ENCODE measurements at regions not wholly inside any gene's neighbourhood (a gene's known extent, or its start where the extent isn't known, plus 50 kb on each side); places are given as distances from the start of the nearest gene placed in this dataset.

- no peak for DNase-seq
Measured at GRCh38 chr2:236674238-236674637, 104.6 kb downstream of the ACKR3 start.

GRCh38 chr2:236674646-236675045 is 105.0 kb downstream of the ACKR3 start:
- no peak for DNase-seq

GRCh38 chr2:236675051-236675450 is 105.4 kb downstream of the ACKR3 start:
- DNase-seq: no peak

- no peak for DNase-seq
Measured at GRCh38 chr2:236675526-236675925, 105.9 kb downstream of the ACKR3 start.

- no peak for DNase-seq
Measured at GRCh38 chr2:236676136-236676873, 106.7 kb downstream of the ACKR3 start.

DNA sequence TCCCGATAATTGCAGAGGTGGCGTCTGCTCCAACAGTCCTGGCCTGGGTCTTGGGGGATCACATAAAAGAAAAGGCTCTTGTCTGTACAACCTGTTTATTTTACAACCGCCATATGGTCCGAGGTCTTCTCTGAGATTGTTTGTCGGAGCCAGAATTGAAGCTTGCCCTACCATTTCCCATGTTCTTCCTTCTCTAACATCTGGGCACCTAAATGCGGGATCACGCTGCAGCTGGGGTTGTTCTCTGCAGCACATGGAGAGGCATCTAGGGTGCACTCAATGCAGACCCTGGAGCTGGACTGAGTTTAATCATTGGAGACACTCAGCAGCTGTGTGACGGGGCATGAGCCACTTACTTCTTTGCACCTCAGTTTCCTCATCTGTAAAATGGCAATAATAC is 107.7 kb downstream of the ACKR3 start:
- DNase-seq: no peak

GRCh38 chr2:236678307-236678975 is 108.8 kb downstream of the ACKR3 start:
- DNase-seq: no peak

DNA sequence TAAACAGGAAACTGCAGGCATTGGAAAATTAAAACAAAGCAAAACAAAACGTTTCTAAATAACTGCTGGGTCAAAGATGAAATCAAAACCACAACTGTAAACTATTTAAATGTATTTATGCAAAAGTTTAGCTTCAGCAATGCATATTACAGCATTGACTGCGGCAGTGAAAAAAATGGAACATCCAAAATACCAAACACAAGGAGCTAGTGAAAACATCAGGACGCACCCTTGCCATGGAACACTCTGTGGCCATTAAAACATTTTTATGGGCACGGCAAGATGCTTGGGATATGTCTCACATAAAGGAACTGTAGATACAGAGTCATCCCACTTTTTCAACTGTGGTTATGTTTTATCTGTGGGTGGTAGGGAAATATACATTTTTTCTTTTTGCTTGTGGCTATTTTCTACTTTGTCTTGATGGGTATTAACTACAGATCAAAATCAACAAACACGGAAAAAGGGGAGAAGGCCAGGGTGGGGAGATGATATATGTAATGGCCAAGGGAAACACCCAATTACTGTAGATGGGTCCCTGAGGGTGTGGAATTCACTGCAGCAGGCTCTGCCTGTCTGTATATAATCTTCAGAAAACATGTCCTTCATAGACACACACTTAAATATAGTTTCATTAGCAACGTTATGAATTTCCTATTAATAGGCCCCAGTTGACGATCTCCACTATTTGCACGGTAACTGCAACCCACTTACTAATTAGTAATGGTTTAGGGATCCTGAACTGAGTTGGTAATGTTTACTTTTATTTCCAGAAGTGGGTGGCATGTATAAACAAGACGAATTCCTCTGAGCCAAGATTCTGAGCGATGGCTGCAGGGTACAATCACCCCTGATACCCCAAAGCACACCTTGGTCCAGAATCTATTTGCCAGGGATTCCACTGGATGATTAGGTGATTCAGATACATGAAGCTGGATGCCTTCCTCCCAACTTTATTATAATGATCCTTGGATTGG is 110.5 kb downstream of the ACKR3 start:
- no peak for DNase-seq

GRCh38 chr2:236682651-236683422 is 113.2 kb downstream of the ACKR3 start:
- DNase-seq: no peak

DNA sequence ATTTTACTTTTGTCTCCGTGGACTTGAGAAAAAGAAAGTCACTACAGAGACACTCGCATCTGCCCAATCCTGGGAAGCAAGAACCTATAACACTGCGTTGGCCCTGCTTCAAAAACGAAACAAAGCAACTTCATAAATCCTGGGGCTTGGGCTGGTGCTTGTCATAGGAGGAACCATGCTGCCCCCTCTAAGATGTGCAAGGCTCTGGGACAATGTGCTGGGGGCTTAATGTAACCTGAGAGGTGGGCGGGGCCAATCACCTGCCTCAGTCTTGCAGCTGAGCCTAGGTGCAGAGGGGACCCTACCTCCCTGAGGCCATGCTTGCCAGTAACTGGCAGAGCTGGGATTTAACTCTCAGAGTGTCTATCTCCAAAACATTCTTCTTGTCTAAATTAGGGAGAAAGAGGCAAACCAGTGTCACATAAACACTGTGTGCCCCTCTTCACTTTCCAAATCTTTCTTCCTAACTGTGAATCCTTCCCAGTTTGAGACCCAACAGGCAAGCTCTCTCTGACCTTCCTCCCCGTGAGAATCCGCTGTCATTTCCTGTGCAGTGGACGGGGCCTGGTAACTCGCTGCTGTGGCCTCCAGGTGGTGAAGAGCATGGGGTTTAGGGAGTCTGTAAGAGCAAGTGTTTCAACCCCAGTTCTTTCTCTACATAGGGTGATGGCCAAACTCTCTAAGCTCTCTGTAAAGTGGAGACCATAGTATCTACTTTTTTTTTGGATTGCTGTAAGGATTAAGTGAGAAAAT is 115.1 kb downstream of the ACKR3 start:
- DNase-seq: no peak

GRCh38 chr2:236685361-236685760 is 115.7 kb downstream of the ACKR3 start:
- no peak for DNase-seq

- DNase-seq: no peak
Measured at GRCh38 chr2:236685979-236686520, 116.4 kb downstream of the ACKR3 start.

- no peak for DNase-seq
Measured at GRCh38 chr2:236686561-236686960, 116.9 kb downstream of the ACKR3 start.

- no peak for DNase-seq
Measured at GRCh38 chr2:236687296-236687965, 117.8 kb downstream of the ACKR3 start.

DNA sequence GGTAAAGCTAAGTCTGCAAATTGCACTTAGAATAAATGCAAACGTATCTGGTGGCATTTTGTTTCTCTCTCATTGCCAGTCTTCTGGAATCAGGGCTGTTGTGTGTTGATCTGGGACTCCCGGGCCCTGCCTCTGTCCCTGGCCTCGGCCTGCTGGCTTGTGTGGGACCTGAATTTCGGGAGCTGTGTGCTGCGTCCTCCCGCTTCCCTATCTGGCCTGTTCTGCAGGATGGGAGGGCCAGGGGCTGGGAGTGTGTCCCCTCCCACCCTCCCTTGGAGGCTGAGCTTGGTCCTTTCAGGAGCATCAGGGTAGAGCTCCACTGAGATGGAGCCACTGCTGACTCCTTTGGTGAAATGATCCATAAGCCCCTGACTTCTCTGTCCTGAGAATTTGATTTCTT is 118.5 kb downstream of the ACKR3 start:
- DNase-seq: no peak

GRCh38 chr2:236688563-236689392 is 119.2 kb downstream of the ACKR3 start:
- DNase-seq: no peak

DNA sequence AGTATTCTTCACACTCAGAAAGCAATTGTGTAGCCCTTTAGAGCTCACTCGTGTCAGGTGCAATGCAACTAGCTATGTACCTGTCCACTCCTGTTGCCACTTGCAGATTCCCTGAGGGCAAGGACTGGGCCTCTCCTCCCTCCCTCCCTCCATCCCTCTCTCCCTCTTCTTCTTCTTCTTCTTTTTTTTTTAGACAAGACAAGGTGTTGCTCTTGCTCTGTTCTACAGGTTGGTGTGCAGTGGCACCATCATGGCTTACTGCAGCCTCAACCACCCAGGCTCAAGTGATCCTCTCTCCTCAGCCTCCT is 119.7 kb downstream of the ACKR3 start:
- no peak for DNase-seq

DNA sequence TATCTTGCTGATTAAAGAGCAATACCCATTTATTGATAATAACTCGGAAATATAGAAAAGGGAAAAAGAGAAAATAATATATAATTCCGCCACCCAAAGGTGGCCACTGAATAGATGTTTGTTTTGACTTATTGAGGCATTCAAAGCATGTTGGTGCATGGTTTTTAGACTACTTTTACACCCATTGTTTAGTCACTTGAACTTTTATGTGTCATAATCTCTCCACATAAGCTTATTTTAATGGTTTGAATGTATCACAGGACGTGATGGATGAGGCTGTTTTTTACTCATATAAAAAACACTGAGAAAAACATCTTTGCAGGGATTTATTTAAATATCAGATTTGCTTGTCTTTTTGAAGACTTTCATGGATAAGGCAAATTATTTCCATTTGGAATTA is 120.4 kb downstream of the ACKR3 start:
- no peak for DNase-seq

DNA sequence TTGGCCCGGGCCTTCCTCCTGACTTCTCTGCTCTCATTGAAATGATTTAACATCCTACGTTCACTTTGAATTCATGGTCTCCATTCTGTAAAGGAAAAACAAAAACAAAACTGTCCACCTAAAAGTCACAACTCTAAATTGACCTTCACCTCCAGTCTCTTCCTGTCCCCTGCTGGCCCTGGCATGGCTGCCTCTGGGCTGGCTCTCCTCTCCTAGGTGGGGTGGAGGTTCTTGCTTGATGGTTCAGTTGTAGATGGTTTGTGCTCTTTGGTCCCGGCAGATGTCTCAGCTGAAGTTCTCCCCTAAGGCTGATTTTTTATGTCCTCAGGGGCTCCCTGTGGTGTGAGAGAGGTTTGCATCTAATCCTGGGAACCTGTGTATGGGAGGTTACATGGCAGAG is 121.1 kb downstream of the ACKR3 start:
- no peak for DNase-seq

DNA sequence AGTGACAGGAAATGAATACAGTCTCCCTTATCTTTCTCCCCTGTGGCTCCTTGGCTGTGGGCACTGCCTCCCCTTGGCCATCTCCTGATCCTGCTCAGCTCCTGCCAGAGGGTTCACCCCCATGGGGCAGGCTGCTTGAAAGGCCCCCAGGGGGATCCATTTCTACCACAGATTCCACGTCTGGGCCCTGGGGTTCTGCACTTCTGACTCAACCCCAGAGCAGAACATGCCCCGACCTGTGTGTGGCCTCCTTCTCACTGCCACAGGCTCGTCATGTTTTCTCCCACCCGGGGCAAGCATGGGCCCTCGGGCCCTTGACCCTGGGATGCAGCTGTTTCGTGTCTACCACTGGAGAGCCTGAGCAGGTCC is 122.2 kb downstream of the ACKR3 start:
- DNase-seq: no peak

All from activated CD4-positive, alpha-beta T cell treated with anti-CD3 and anti-CD28 coated beads for 4 hours (primary cell).